ENCODE measurements at regions not wholly inside any gene's neighbourhood (a gene's known extent, or its start where the extent isn't known, plus 50 kb on each side); places are given as distances from the start of the nearest gene placed in this dataset.
A peak's percentile ranks its signal among the peaks of the same experiment; 100 is the strongest.

- Histone ChIP-seq H3K27ac (ENCODE audit: extremely low read length, insufficient read depth, low read length) (no peak overlapping the region), H3K4me3 (replicated peaks in 1 of 3; ENCODE audit: insufficient read depth in 1 of 3, low read depth in 2 of 3, low read length in 3 of 3) (no peak overlapping the region), H3K4me2 (ENCODE audit: low read depth, low read length) (no peak overlapping the region), H3K27me3 (ENCODE audit: control insufficient read depth in 1 of 2, insufficient read depth in 2 of 2, low read length in 2 of 2) (no peaks in the 10 kb centered on the region; a peak in 1 of 5 replicates), H3K9ac (ENCODE audit: insufficient read depth, low read depth, low read length) (no peak overlapping the region), H3K36me3 (replicated peaks in 1 of 2; ENCODE audit: control insufficient read depth in 1 of 2, insufficient read depth in 2 of 2, low read length in 2 of 2) (no peaks in the 10 kb centered on the region), H3K9me3 (ENCODE audit: low read length) (no peaks in the 10 kb centered on the region), H2AFZ (ENCODE audit: low read length) (no peak overlapping the region), H3K4me1 (ENCODE audit: insufficient read depth, low read length) (no peaks in the 10 kb centered on the region), H4K20me1 (ENCODE audit: insufficient read depth, low read length) (no peaks in the 10 kb centered on the region), H3K79me2 (ENCODE audit: insufficient read depth, low read length) (no peaks in the 10 kb centered on the region)
- ATAC-seq (no peak), DNase-seq (ENCODE audit: low spot score) (no peak), FAIRE-seq (no peak)
- intact Hi-C loops (cut with micrococcal nuclease; ENCODE audit: unreplicated experiment) (no loop called here), in situ Hi-C loops (cut with HindIII; ENCODE audit: extremely low pct_ligation_motif_present, low pct_unique_long_range_greater_than_20kb) (no loop called here)
- no TSS peak for BruUV-seq (replicated peaks)
- CTCF ChIA-PET (ENCODE audit: low intra/inter-chr PET ratio, low total read pairs) = no interaction called here
- POLR2A ChIA-PET = no interaction called here
- WGBS (ENCODE audit: low lambda C conversion rate) = 100% methylated on average over 1 of the region's 1 CpG
- TF ChIP-seq SRSF4 (IDR thresholded peaks at IDR 0.05; ENCODE audit: low read depth, low read length, poor library complexity, severe bottlenecking) (no peak), MAFF (IDR thresholded peaks at IDR 0.05; ENCODE audit: low read depth, low read length) (peak; percentile 38; the same call in 1 of the 2 replicates), ZNF326 (CRISPR knock-in tag; IDR thresholded peaks at IDR 0.05; ENCODE audit: borderline replicate concordance) (no peak), RARA (CRISPR knock-in tag; IDR thresholded peaks at IDR 0.05) (no peak), MAFK (conservative IDR thresholded peaks at IDR 0.05 in 1 of 2, IDR thresholded peaks at IDR 0.05 in 1 of 2; ENCODE audit: low read length in 2 of 2) (peak in 1 of 2 experiments; percentile 60; a peak in 2 of 4 replicates)
Measured at GRCh38 chr5:68915079-68915478, 178.7 kb upstream of the SLC30A5 start.

- WGBS (ENCODE audit: low lambda C conversion rate) = 43% methylated on average over 4 of the region's 4 CpGs
- intact Hi-C loops (cut with micrococcal nuclease; ENCODE audit: unreplicated experiment) (no loop called here), in situ Hi-C loops (cut with HindIII; ENCODE audit: extremely low pct_ligation_motif_present, low pct_unique_long_range_greater_than_20kb) (no loop called here)
- Histone ChIP-seq H3K27me3 (ENCODE audit: control insufficient read depth in 1 of 2, insufficient read depth in 2 of 2, low read length in 2 of 2) (no peaks in the 10 kb centered on the region; a peak in 1 of 5 replicates), H3K4me2 (ENCODE audit: low read depth, low read length) (no peak overlapping the region), H3K36me3 (replicated peaks in 1 of 2; ENCODE audit: control insufficient read depth in 1 of 2, insufficient read depth in 2 of 2, low read length in 2 of 2) (no peaks in the 10 kb centered on the region), H3K9ac (ENCODE audit: insufficient read depth, low read depth, low read length) (no peak overlapping the region), H2AFZ (ENCODE audit: low read length) (no peak overlapping the region), H3K79me2 (ENCODE audit: insufficient read depth, low read length) (no peaks in the 10 kb centered on the region), H3K9me3 (ENCODE audit: low read length) (no peaks in the 10 kb centered on the region), H4K20me1 (ENCODE audit: insufficient read depth, low read length) (no peaks in the 10 kb centered on the region), H3K27ac (ENCODE audit: extremely low read length, insufficient read depth, low read length) (no peak overlapping the region), H3K4me3 (replicated peaks in 1 of 3; ENCODE audit: insufficient read depth in 1 of 3, low read depth in 2 of 3, low read length in 3 of 3) (no peak overlapping the region), H3K4me1 (ENCODE audit: insufficient read depth, low read length) (no peaks in the 10 kb centered on the region)
- ChIA-PET CTCF (ENCODE audit: low intra/inter-chr PET ratio, low total read pairs) (no interaction called here), POLR2A (no interaction called here)
- TF ChIP-seq ZNF235 (CRISPR knock-in tag; IDR thresholded peaks at IDR 0.05; ENCODE audit: borderline replicate concordance) (no peak), ZNF441 (CRISPR knock-in tag; IDR thresholded peaks at IDR 0.05; ENCODE audit: borderline replicate concordance) (peak; percentile 32; the same call in 1 of the 2 replicates)
- no TSS peak for BruUV-seq (replicated peaks)
- FAIRE-seq = no peak
- no peak for DNase-seq (ENCODE audit: low spot score)
- ATAC-seq = no peak
Measured at GRCh38 chr5:68918306-68918705, 175.5 kb upstream of the SLC30A5 start.

Measured in HepG2 (cell line).